Ishikawa (cell line): ENCODE measurements at regions not wholly inside any gene's neighbourhood (a gene's known extent, or its start where the extent isn't known, plus 50 kb on each side); places are given as distances from the start of the nearest gene placed in this dataset.

Experiments used
- CEBPB ChIP-seq: IDR thresholded peaks from 2 replicates; pipeline ENCODE4 v1.6.1; 2012
- CREB1 ChIP-seq: IDR thresholded peaks from 2 replicates; pipeline ENCODE4 v1.6.1; 2012; ENCODE audit warnings: low read depth
- EGR1 ChIP-seq: IDR thresholded peaks from 2 replicates; pipeline ENCODE4 v1.6.1; 2012
- EP300 ChIP-seq: IDR thresholded peaks from 2 replicates; pipeline ENCODE4 v1.6.1; 2012; ENCODE audit warnings: borderline replicate concordance
- FOXM1 ChIP-seq: IDR thresholded peaks from 2 replicates; pipeline ENCODE4 v1.6.1; 2012; ENCODE audit warnings: low read depth, borderline replicate concordance
- MAX ChIP-seq: IDR thresholded peaks from 2 replicates; pipeline ENCODE4 v1.6.1; 2012
- NFIC ChIP-seq: IDR thresholded peaks from 2 replicates; pipeline ENCODE4 v1.6.1; 2012
- RAD21 ChIP-seq: IDR thresholded peaks from 2 replicates; pipeline ENCODE4 v1.6.1; 2012; ENCODE audit warnings: low read depth
- TAF1 ChIP-seq: IDR thresholded peaks from 2 replicates; pipeline ENCODE4 v1.6.1; 2012; ENCODE audit warnings: low read depth, mild to moderate bottlenecking
- TCF12 ChIP-seq: IDR thresholded peaks from 2 replicates; pipeline ENCODE4 v1.6.1; 2012; ENCODE audit warnings: low read depth
- TEAD4 ChIP-seq: IDR thresholded peaks from 2 replicates; pipeline ENCODE4 v1.6.1; 2012
- USF1 ChIP-seq: IDR thresholded peaks from 2 replicates; pipeline ENCODE4 v1.6.1; 2012
- YY1 ChIP-seq: IDR thresholded peaks from 2 replicates; pipeline ENCODE4 v1.6.1; 2012; ENCODE audit warnings: low read depth
- ZBTB7A ChIP-seq: IDR thresholded peaks from 2 replicates; pipeline ENCODE4 v1.6.1; 2012; ENCODE audit warnings: low read depth
- TF ChIP-seq, protein P1 (sequence below): IDR thresholded peaks from 2 replicates; pipeline ENCODE4 v1.6.1; 2012; ENCODE audit warnings: low read depth, mild to moderate bottlenecking

DNA sequence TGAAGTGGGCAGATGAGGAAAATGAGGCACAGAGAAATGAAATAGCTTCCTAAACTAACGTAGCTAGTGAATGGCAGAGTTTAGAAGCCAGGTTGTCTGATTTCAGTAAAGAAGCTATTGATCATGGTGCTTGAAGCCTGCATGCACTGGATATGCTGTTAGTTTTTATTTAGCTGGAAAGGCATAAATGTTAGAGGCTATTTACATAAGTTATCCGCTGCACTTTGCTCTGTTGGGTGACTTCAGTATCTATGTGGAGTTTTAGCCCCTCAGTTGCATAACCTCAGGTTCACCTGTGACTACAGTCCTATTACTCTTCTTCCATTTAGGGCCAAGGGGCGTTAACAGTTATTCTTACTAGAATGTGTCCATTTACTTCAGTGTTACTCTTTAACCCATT is 522.4 kb upstream of the RPS6KA3 start:
- TF ChIP-seq ZBTB7A (no peak), EGR1 (no peak), CEBPB (no peak), NFIC (no peak), CREB1 (no peak), USF1 (no peak), TAF1 (no peak), EP300 (no peak)
- TF ChIP-seq, protein P1, sequence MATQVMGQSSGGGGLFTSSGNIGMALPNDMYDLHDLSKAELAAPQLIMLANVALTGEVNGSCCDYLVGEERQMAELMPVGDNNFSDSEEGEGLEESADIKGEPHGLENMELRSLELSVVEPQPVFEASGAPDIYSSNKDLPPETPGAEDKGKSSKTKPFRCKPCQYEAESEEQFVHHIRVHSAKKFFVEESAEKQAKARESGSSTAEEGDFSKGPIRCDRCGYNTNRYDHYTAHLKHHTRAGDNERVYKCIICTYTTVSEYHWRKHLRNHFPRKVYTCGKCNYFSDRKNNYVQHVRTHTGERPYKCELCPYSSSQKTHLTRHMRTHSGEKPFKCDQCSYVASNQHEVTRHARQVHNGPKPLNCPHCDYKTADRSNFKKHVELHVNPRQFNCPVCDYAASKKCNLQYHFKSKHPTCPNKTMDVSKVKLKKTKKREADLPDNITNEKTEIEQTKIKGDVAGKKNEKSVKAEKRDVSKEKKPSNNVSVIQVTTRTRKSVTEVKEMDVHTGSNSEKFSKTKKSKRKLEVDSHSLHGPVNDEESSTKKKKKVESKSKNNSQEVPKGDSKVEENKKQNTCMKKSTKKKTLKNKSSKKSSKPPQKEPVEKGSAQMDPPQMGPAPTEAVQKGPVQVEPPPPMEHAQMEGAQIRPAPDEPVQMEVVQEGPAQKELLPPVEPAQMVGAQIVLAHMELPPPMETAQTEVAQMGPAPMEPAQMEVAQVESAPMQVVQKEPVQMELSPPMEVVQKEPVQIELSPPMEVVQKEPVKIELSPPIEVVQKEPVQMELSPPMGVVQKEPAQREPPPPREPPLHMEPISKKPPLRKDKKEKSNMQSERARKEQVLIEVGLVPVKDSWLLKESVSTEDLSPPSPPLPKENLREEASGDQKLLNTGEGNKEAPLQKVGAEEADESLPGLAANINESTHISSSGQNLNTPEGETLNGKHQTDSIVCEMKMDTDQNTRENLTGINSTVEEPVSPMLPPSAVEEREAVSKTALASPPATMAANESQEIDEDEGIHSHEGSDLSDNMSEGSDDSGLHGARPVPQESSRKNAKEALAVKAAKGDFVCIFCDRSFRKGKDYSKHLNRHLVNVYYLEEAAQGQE, result no peak

DNA sequence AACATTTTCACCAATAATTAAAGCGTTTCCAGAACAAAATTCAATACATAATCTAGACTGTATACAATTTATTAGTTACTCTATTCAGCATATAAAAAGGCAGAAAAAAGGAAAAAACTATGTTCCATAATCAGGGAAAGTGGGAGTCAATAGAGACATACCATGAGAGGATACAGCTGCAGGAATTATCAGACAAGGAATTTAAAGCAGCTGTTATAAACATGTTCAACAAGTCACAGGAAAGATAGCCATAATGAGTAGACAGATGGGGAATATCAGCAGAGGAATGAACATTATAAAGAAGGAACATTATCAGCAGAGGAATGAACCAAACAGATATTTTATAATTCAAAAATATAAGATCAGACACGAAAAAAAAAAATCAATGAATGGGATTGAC is 500.6 kb upstream of the RPS6KA3 start:
- no peak for TF ChIP-seq TEAD4
- TF ChIP-seq USF1, result no peak
- TF ChIP-seq ZBTB7A, result no peak
- TF ChIP-seq NFIC, result no peak

DNA sequence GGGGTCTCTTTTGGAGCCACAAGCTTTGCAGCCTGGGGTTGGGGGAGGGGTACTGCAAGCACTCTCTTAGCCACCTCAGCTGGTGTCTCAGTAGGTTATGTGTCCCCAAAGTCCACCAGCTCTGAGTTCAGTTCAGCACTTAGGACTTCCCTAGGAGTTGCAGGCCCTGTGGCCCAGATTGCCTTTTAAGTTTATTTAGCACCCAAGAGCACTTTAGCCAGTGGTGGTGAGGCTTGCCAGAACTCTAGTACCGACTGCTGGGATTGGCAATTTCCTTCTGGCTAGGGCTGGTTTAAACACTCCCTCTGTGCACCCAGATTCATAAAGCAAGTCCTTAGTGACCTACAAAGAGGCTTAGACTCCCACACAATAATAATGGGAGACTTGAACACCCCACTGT is 489.9 kb upstream of the RPS6KA3 start:
- TF ChIP-seq EP300 (no peak), ZBTB7A (no peak), FOXM1 (no peak), NFIC (no peak), TCF12 (no peak), TAF1 (no peak), USF1 (no peak), TEAD4 (no peak), YY1 (no peak), EGR1 (no peak), MAX (no peak), RAD21 (no peak), CREB1 (no peak), CEBPB (no peak)
- TF ChIP-seq, protein P1, result no peak

- TF ChIP-seq MAX, result no peak
These were observed 486.4 kb upstream of the RPS6KA3 start for GRCh38 chrX:20753076-20753475.

DNA sequence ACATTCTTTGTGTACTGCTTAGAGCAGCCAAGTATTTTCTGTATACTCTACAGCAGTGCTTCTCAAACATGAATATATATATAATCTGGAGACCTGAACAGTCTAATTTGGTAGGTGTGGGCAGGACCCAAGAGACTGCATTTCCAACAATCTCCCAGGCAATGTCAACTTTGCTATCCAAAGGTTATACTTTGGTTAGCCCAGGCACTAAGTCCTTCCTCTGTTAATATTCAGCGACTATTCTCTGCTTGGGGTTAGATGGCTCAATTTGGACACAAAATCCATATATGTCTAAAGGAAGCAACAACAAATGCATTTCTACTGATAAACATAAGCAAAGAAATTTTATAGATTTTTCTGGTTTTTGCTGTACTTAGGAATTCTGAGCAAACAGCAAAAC is 480.0 kb upstream of the RPS6KA3 start:
- TF ChIP-seq TEAD4 (no peak), YY1 (no peak), MAX (no peak), TAF1 (no peak), EGR1 (no peak), CREB1 (no peak), TCF12 (no peak), RAD21 (no peak), NFIC (no peak), USF1 (no peak), EP300 (no peak)
- TF ChIP-seq, protein P1, result no peak
